HCT116 (cell line): ENCODE measurements at regions not wholly inside any gene's neighbourhood (a gene's known extent, or its start where the extent isn't known, plus 50 kb on each side); places are given as distances from the start of the nearest gene placed in this dataset.

ENCODE experiments used
- ATAC-seq: fragments of 200-7000 bp; cut with Tn5 transposase; 2 replicates; pipeline ENCODE4 v1.9.1; 2020; ENCODE audit warnings: mild to moderate bottlenecking, moderate library complexity
- BruUV-seq: library from RNA; stranded (reverse); fragments of 400-500 nt; replicated peaks from 2 replicates; lab custom pipeline; 2021; lab: Mats Ljungman, UMichigan
- CTCF ChIA-PET: fragments of 300-600 bp; sonication (Branson Sonifier 250); formaldehyde crosslinking; loops from one replicate; lab custom pipeline; 2021; ENCODE audit warnings: antibody characterized with exemption; lab: Charles Lee
- POLR2A ChIA-PET: fragments of 300-600, 350-600 bp; sonication (Branson Sonifier 250); formaldehyde crosslinking; loops from one replicate; lab custom pipeline; 2021; ENCODE audit warnings: antibody characterized with exemption; lab: Charles Lee
- RAD21 ChIA-PET, 2 experiments: fragments of 300-600 bp; sonication (Branson Sonifier 250); formaldehyde crosslinking; loops; one replicate each; lab custom pipeline; 2023; ENCODE audit warnings: low total read pairs in 2 of 2; ENCODE audit not compliant: uncharacterized antibody in 2 of 2, unreplicated experiment in 2 of 2, low non-redundant PET in 1 of 2; lab: Charles Lee
- DNase-seq: peaks from one replicate; pipeline ENCODE4 v3.0.0-alpha.2; 2010; ENCODE audit warnings: low read depth, low spot score
- H2AFZ ChIP-seq: fragments of 200-600 bp; shearing (Covaris generic), sonication (generic); 2 replicates; pipeline ENCODE4 v1.6.1; 2017; ENCODE audit warnings: low read depth, mixed run types, mixed read lengths, antibody characterized with exemption, low read length; ENCODE audit not compliant: poor library complexity, severe bottlenecking
- H3K27ac ChIP-seq: 2 replicates; pipeline ENCODE4 v1.5.1; 2012; ENCODE audit warnings: low read depth, low read length
- H3K27me3 ChIP-seq: fragments of 200-600 bp; sonication (generic); 2 replicates; pipeline ENCODE4 v1.6.1; 2016; ENCODE audit warnings: mixed run types, low read length, mixed read lengths; ENCODE audit not compliant: insufficient read depth
- H3K36me3 ChIP-seq, 2 experiments: fragments of 200-500 bp in 1 of 2; fragments of 200-600 bp in 1 of 2; sonication (Bioruptor generic) in 1 of 2; sonication (generic) in 1 of 2; 2 replicates each; pipeline versions ENCODE4 v1.5.1 to v1.6.1; 2014 to 2016; ENCODE audit warnings: low read length in 2 of 2, inconsistent platforms in 1 of 2, mixed read lengths in 1 of 2, mixed run types in 1 of 2; ENCODE audit not compliant: insufficient read depth in 2 of 2, control insufficient read depth in 1 of 2
- H3K4me1 ChIP-seq, 2 experiments: fragments of 200-600 bp in 1 of 2; sonication (generic) in 1 of 2; 2 replicates each; pipeline versions ENCODE4 v1.5.1 to v1.6.1; 2012 to 2017; ENCODE audit warnings: low read length in 2 of 2, inconsistent platforms in 1 of 2, mild to moderate bottlenecking in 1 of 2, mixed read lengths in 1 of 2, mixed run types in 1 of 2, moderate library complexity in 1 of 2; ENCODE audit not compliant: insufficient read depth in 2 of 2, control insufficient read depth in 1 of 2
- H3K4me2 ChIP-seq: fragments of 200-600 bp; sonication (generic); 2 replicates; pipeline ENCODE4 v1.6.1; 2017; ENCODE audit warnings: mixed run types, low read length, mixed read lengths
- H3K4me3 ChIP-seq, 2 experiments: fragments of 200-600 bp in 1 of 2; sonication (generic) in 1 of 2; replicated peaks in 1 of 2; 2 replicates each; pipeline ENCODE4 v1.5.1; 2011 to 2016; ENCODE audit warnings: low read length in 2 of 2, control low read depth in 1 of 2, low read depth in 1 of 2, mild to moderate bottlenecking in 1 of 2, mixed read lengths in 1 of 2, mixed run types in 1 of 2
- H3K79me2 ChIP-seq: fragments of 200-600 bp; sonication (generic); 2 replicates; pipeline ENCODE4 v1.6.1; 2017; ENCODE audit warnings: mild to moderate bottlenecking, mixed run types, low read length, moderate library complexity, mixed read lengths; ENCODE audit not compliant: insufficient read depth
- H3K9ac ChIP-seq: fragments of 200-600 bp; sonication (generic); 2 replicates; pipeline ENCODE4 v1.6.1; 2016; ENCODE audit warnings: low read length, mixed read lengths
- H3K9me2 ChIP-seq: fragments of 200-600 bp; sonication (generic), shearing (Covaris generic); 2 replicates; pipeline ENCODE4 v1.6.1; 2017; ENCODE audit warnings: mixed run types, mild to moderate bottlenecking, moderate library complexity; ENCODE audit not compliant: insufficient read depth
- H3K9me3 ChIP-seq, 2 experiments: fragments of 200-500 bp in 1 of 2; fragments of 200-600 bp in 1 of 2; sonication (Bioruptor generic) in 1 of 2; sonication (generic) in 1 of 2; 2 replicates each; pipeline ENCODE4 v1.6.1; 2014 to 2017; ENCODE audit warnings: low read length in 2 of 2, mixed read lengths in 2 of 2, inconsistent platforms in 1 of 2, low read depth in 1 of 2, mild to moderate bottlenecking in 1 of 2, mixed run types in 1 of 2, moderate library complexity in 1 of 2; ENCODE audit not compliant: control insufficient read depth in 1 of 2, insufficient read depth in 1 of 2
- H4K20me1 ChIP-seq: fragments of 200-600 bp; sonication (generic), shearing (Covaris generic); 2 replicates; pipeline ENCODE4 v1.6.1; 2017; ENCODE audit warnings: mixed run types, mild to moderate bottlenecking, moderate library complexity; ENCODE audit not compliant: insufficient read depth
- ELF1 ChIP-seq: IDR thresholded peaks from 2 replicates; pipeline ENCODE4 v1.6.1; 2012; ENCODE audit warnings: low read depth, borderline replicate concordance
- POLR2A ChIP-seq: IDR thresholded peaks from 2 replicates; pipeline ENCODE4 v1.7.0; 2011; ENCODE audit warnings: borderline replicate concordance; ENCODE audit not compliant: insufficient read depth, insufficient read length; ENCODE audit errors: extremely low read depth
- POLR2AphosphoS5 ChIP-seq: IDR thresholded peaks from 2 replicates; pipeline ENCODE4 v1.6.1; 2011; ENCODE audit warnings: mild to moderate bottlenecking, low read depth, low read length, moderate library complexity
- SRF ChIP-seq: IDR thresholded peaks from 2 replicates; pipeline ENCODE4 v1.6.1; 2012; ENCODE audit warnings: low read depth
- TCF7L2 ChIP-seq: IDR thresholded peaks from 2 replicates; pipeline ENCODE4 v1.7.0; 2011; ENCODE audit warnings: borderline replicate concordance, inconsistent platforms; ENCODE audit not compliant: insufficient read depth, insufficient read length; ENCODE audit errors: extremely low read depth
- YY1 ChIP-seq: IDR thresholded peaks from 2 replicates; pipeline ENCODE4 v1.6.1; 2011; ENCODE audit warnings: low read length, low read depth, moderate library complexity, mild to moderate bottlenecking; ENCODE audit not compliant: insufficient replicate concordance; ENCODE audit errors: extremely low read depth
- ZFX ChIP-seq: fragments of 450-650 bp; IDR thresholded peaks from 2 replicates; pipeline ENCODE4 v1.6.1; 2017
- intact Hi-C: fragments of 100-400 bp; cut with micrococcal nuclease; formaldehyde crosslinking; loops from 2 replicates; pipeline ENCODE4 v1.10.0; 2022
- TF ChIP-seq, protein P1 (sequence below): IDR thresholded peaks from 2 replicates; pipeline ENCODE4 v1.6.1; 2012
- TF ChIP-seq, protein P2 (sequence below): IDR thresholded peaks from 2 replicates; pipeline ENCODE4 v1.6.1; 2011; ENCODE audit warnings: mild to moderate bottlenecking, low read length, moderate library complexity; ENCODE audit not compliant: insufficient replicate concordance; ENCODE audit errors: extremely low read depth
- TF ChIP-seq, protein P3 (sequence below): IDR thresholded peaks from 2 replicates; pipeline ENCODE4 v1.6.1; 2012; ENCODE audit warnings: low read depth

DNA sequence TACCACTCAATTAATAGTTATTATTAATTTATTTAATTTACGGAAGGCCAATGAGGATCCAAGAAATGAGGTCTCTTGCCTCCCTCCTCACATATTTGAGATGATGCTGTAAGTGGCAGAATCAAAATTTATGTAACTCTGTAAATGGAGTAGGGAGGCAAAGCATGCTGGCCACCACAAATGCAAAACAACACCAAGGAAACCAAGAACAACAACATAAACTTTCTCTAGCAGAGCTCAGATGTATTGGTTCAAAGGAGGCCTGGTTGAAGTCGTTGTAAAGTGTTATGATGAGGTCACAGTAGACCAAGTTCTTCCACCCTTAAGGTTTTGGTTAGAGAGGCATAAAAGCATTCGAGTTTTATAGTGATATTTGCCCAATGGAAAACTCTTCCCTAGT is 194.8 kb upstream of the FAT1 start:
- no TSS peak for BruUV-seq
- Histone ChIP-seq H3K36me3 (no peaks in the 10 kb centered on the region), H3K4me2 (no peak overlapping the region), H3K27me3 (no peaks in the 10 kb centered on the region), H3K4me1 (peaks cover 8 to 32% of the 10 kb centered on the region in 2 experiments), H4K20me1 (no peaks in the 10 kb centered on the region), H2AFZ (no peak overlapping the region), H3K9me3 (no peaks in the 10 kb centered on the region), H3K9me2 (no peaks in the 10 kb centered on the region), H3K9ac (no peak overlapping the region), H3K79me2 (no peaks in the 10 kb centered on the region), H3K27ac (no peak overlapping the region), H3K4me3 (no peak overlapping the region)
- ChIA-PET POLR2A (interaction anchor here (1.7 kb wide), 1 partner anchor 11 kb away, joined by 3 read pairs; no protein-coding TSS in a partner anchor), CTCF (no interaction called here), RAD21 (no interaction called here)
- no peak for DNase-seq
- TF ChIP-seq, protein P1, sequence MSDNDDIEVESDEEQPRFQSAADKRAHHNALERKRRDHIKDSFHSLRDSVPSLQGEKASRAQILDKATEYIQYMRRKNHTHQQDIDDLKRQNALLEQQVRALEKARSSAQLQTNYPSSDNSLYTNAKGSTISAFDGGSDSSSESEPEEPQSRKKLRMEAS: no peak
- TF ChIP-seq YY1: no peak
- TF ChIP-seq, protein P2, sequence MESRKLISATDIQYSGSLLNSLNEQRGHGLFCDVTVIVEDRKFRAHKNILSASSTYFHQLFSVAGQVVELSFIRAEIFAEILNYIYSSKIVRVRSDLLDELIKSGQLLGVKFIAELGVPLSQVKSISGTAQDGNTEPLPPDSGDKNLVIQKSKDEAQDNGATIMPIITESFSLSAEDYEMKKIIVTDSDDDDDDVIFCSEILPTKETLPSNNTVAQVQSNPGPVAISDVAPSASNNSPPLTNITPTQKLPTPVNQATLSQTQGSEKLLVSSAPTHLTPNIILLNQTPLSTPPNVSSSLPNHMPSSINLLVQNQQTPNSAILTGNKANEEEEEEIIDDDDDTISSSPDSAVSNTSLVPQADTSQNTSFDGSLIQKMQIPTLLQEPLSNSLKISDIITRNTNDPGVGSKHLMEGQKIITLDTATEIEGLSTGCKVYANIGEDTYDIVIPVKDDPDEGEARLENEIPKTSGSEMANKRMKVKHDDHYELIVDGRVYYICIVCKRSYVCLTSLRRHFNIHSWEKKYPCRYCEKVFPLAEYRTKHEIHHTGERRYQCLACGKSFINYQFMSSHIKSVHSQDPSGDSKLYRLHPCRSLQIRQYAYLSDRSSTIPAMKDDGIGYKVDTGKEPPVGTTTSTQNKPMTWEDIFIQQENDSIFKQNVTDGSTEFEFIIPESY: no peak
- no peak for TF ChIP-seq ELF1
- TF ChIP-seq, protein P3, sequence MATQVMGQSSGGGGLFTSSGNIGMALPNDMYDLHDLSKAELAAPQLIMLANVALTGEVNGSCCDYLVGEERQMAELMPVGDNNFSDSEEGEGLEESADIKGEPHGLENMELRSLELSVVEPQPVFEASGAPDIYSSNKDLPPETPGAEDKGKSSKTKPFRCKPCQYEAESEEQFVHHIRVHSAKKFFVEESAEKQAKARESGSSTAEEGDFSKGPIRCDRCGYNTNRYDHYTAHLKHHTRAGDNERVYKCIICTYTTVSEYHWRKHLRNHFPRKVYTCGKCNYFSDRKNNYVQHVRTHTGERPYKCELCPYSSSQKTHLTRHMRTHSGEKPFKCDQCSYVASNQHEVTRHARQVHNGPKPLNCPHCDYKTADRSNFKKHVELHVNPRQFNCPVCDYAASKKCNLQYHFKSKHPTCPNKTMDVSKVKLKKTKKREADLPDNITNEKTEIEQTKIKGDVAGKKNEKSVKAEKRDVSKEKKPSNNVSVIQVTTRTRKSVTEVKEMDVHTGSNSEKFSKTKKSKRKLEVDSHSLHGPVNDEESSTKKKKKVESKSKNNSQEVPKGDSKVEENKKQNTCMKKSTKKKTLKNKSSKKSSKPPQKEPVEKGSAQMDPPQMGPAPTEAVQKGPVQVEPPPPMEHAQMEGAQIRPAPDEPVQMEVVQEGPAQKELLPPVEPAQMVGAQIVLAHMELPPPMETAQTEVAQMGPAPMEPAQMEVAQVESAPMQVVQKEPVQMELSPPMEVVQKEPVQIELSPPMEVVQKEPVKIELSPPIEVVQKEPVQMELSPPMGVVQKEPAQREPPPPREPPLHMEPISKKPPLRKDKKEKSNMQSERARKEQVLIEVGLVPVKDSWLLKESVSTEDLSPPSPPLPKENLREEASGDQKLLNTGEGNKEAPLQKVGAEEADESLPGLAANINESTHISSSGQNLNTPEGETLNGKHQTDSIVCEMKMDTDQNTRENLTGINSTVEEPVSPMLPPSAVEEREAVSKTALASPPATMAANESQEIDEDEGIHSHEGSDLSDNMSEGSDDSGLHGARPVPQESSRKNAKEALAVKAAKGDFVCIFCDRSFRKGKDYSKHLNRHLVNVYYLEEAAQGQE: no peak
- no peak for TF ChIP-seq TCF7L2
- no peak for TF ChIP-seq SRF
- no peak for TF ChIP-seq POLR2A
- no peak for TF ChIP-seq POLR2AphosphoS5
- no peak for TF ChIP-seq ZFX
- intact Hi-C loops: no loop called here
- ATAC-seq: no peak
